ENCODE measurements at regions not wholly inside any gene's neighbourhood (a gene's known extent, or its start where the extent isn't known, plus 50 kb on each side); places are given as distances from the start of the nearest gene placed in this dataset.
"Not testable (repeated sequence)": the region's sequence is repeated elsewhere in the genome, so short reads cannot be mapped to it uniquely, and the experiment has no call there.

DNA sequence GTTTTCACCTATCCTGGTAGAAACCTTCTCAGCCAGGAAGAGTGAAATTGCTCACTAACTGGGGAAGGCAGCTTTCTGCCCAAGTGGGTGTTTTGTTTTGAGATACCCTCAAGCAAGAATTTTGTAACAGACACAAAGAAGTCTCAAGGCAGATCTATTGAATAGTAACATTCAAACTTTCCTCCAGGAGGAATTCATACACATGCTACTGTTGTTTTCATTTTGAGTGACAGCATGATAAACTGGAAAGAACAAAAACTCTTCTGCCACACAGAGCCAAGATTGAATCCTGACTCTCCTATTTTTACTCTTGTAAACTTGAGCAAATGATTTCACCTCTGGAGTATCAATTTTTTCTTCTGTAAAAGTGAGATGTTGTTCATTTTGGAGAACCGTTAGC is 54.8 kb upstream of the MBNL1 start:
- ATAC-seq (no peak), DNase-seq (ENCODE audit: low read depth, low spot score) (no peak)
- H3K9me3 ChIP-seq (ENCODE audit: control insufficient read depth, insufficient read depth, low read depth, low read length), result no peaks in the 10 kb centered on the region
- TF ChIP-seq TCF7L2 (IDR thresholded peaks at IDR 0.05; ENCODE audit: low read depth, low read length) (no peak), SIN3A (IDR thresholded peaks at IDR 0.05; ENCODE audit: borderline replicate concordance, insufficient read depth, low read depth, low read length) (no peak)
- H3K36me3 ChIP-seq (ENCODE audit: control insufficient read depth, insufficient read depth, low read length), result no peaks in the 10 kb centered on the region
- BruUV-seq (replicated peaks), result no TSS peak
- no peak overlapping the region for H3K4me3 ChIP-seq (ENCODE audit: low read depth in 2 of 2, low read length in 2 of 2)
- in situ Hi-C loops (cut with HindIII; ENCODE audit: low pct_unique_long_range_greater_than_20kb, low sequenced_read_pairs), result no loop called here
- H3K27me3 ChIP-seq (ENCODE audit: control insufficient read depth, insufficient read depth, low read length), result no peaks in the 10 kb centered on the region
- ChIA-PET CTCF (no interaction called here), POLR2A (no interaction called here)
- H3K27ac ChIP-seq (ENCODE audit: low read length), result no peak overlapping the region
- no peaks in the 10 kb centered on the region for H3K4me1 ChIP-seq (ENCODE audit: control insufficient read depth, insufficient read depth, low read length)
- intact Hi-C loops (cut with micrococcal nuclease; ENCODE audit: unreplicated experiment), result no loop called here

- ATAC-seq; in situ Hi-C loops (cut with HindIII; ENCODE audit: low pct_unique_long_range_greater_than_20kb, low sequenced_read_pairs); DNase-seq (ENCODE audit: low read depth, low spot score); H3K27me3 ChIP-seq (ENCODE audit: control insufficient read depth, insufficient read depth, low read length); H3K27ac ChIP-seq (ENCODE audit: low read length); BruUV-seq (replicated peaks); POLR2A ChIA-PET; intact Hi-C loops (cut with micrococcal nuclease; ENCODE audit: unreplicated experiment); H3K4me3 ChIP-seq (ENCODE audit: low read depth in 2 of 2, low read length in 2 of 2); H3K36me3 ChIP-seq (ENCODE audit: control insufficient read depth, insufficient read depth, low read length); H3K9me3 ChIP-seq (ENCODE audit: control insufficient read depth, insufficient read depth, low read depth, low read length); H3K4me1 ChIP-seq (ENCODE audit: control insufficient read depth, insufficient read depth, low read length); CTCF ChIA-PET: not testable (repeated sequence)
Observed at GRCh38 chr3:152216960-152217865, 51.5 kb upstream of the MBNL1 start.

DNA sequence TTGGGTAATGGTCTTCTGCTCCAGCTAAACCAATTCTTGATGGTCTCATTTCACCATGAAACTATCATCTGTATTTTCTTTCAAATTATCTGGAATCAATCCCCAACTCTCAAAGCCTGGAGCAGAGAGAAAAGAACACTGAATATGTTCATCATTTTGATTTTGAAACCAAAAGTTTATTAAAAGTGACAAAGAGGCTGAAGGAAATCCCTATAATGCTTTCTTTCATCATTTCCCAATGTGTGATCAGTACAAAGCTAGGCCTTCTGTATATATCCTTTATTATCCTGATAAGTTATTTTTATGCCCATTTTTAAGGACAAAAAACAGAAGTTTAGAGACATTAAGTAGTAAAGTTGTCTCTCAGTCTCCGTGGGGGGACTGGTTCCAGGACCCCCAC is 50.1 kb upstream of the MBNL1 start:
- in situ Hi-C loops (cut with HindIII; ENCODE audit: low pct_unique_long_range_greater_than_20kb, low sequenced_read_pairs), result no loop called here
- no peaks in the 10 kb centered on the region for H3K9me3 ChIP-seq (ENCODE audit: control insufficient read depth, insufficient read depth, low read depth, low read length)
- no peaks in the 10 kb centered on the region for H3K36me3 ChIP-seq (ENCODE audit: control insufficient read depth, insufficient read depth, low read length)
- no TSS peak for BruUV-seq (replicated peaks)
- ChIA-PET POLR2A (no interaction called here), CTCF (no interaction called here)
- H3K27ac ChIP-seq (ENCODE audit: low read length), result no peak overlapping the region
- intact Hi-C loops (cut with micrococcal nuclease; ENCODE audit: unreplicated experiment), result no loop called here
- ATAC-seq, result no peak
- TF ChIP-seq SIN3A (IDR thresholded peaks at IDR 0.05; ENCODE audit: borderline replicate concordance, insufficient read depth, low read depth, low read length) (no peak), TCF7L2 (IDR thresholded peaks at IDR 0.05; ENCODE audit: low read depth, low read length) (no peak), POLR2AphosphoS5 (IDR thresholded peaks at IDR 0.05; ENCODE audit: low read depth, low read length) (no peak)
- TF ChIP-seq, protein P1, sequence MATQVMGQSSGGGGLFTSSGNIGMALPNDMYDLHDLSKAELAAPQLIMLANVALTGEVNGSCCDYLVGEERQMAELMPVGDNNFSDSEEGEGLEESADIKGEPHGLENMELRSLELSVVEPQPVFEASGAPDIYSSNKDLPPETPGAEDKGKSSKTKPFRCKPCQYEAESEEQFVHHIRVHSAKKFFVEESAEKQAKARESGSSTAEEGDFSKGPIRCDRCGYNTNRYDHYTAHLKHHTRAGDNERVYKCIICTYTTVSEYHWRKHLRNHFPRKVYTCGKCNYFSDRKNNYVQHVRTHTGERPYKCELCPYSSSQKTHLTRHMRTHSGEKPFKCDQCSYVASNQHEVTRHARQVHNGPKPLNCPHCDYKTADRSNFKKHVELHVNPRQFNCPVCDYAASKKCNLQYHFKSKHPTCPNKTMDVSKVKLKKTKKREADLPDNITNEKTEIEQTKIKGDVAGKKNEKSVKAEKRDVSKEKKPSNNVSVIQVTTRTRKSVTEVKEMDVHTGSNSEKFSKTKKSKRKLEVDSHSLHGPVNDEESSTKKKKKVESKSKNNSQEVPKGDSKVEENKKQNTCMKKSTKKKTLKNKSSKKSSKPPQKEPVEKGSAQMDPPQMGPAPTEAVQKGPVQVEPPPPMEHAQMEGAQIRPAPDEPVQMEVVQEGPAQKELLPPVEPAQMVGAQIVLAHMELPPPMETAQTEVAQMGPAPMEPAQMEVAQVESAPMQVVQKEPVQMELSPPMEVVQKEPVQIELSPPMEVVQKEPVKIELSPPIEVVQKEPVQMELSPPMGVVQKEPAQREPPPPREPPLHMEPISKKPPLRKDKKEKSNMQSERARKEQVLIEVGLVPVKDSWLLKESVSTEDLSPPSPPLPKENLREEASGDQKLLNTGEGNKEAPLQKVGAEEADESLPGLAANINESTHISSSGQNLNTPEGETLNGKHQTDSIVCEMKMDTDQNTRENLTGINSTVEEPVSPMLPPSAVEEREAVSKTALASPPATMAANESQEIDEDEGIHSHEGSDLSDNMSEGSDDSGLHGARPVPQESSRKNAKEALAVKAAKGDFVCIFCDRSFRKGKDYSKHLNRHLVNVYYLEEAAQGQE (IDR thresholded peaks at IDR 0.05; ENCODE audit: insufficient read depth in 1 of 2, low read depth in 2 of 2, low read length in 1 of 2), result no peak
- TF ChIP-seq, protein P2, sequence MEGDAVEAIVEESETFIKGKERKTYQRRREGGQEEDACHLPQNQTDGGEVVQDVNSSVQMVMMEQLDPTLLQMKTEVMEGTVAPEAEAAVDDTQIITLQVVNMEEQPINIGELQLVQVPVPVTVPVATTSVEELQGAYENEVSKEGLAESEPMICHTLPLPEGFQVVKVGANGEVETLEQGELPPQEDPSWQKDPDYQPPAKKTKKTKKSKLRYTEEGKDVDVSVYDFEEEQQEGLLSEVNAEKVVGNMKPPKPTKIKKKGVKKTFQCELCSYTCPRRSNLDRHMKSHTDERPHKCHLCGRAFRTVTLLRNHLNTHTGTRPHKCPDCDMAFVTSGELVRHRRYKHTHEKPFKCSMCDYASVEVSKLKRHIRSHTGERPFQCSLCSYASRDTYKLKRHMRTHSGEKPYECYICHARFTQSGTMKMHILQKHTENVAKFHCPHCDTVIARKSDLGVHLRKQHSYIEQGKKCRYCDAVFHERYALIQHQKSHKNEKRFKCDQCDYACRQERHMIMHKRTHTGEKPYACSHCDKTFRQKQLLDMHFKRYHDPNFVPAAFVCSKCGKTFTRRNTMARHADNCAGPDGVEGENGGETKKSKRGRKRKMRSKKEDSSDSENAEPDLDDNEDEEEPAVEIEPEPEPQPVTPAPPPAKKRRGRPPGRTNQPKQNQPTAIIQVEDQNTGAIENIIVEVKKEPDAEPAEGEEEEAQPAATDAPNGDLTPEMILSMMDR (IDR thresholded peaks at IDR 0.05), result no peak
- no peak for DNase-seq (ENCODE audit: low read depth, low spot score)
- H3K4me1 ChIP-seq (ENCODE audit: control insufficient read depth, insufficient read depth, low read length), result no peaks in the 10 kb centered on the region
- H3K4me3 ChIP-seq (ENCODE audit: low read depth in 2 of 2, low read length in 2 of 2), result no peak overlapping the region
- no peaks in the 10 kb centered on the region for H3K27me3 ChIP-seq (ENCODE audit: control insufficient read depth, insufficient read depth, low read length)
